ENCODE measurements at regions not wholly inside any gene's neighbourhood (a gene's known extent, or its start where the extent isn't known, plus 50 kb on each side); places are given as distances from the start of the nearest gene placed in this dataset.

DNA sequence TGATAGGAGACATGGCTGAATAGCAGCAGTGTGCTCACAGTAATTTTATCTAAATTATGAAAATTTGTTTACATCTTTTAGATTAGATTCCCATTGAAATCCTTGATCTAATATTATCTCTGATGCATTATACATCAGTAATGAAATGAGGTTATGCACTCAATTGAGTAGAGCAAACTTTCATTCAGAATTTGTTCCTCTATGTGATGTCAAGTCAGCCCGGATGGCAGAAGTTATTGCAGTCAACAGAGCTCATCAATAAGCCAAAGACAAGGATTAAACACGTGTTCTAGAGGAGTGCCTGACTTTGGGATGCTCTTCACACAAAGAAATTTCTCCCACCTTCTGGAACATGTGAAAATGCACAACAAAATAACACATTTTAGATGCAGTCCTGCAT lies 688.8 kb downstream of the TMEM121 start:
- no peak overlapping the region for H3K4me3 ChIP-seq
- H3K27me3 ChIP-seq (ENCODE audit: low read depth) = peaks cover 63% of the 10 kb centered on the region
- H3K36me3 ChIP-seq = no peaks in the 10 kb centered on the region
- intact Hi-C loops (cut with micrococcal nuclease) = no loop called here
- no peak for DNase-seq
- TF ChIP-seq, protein P1, sequence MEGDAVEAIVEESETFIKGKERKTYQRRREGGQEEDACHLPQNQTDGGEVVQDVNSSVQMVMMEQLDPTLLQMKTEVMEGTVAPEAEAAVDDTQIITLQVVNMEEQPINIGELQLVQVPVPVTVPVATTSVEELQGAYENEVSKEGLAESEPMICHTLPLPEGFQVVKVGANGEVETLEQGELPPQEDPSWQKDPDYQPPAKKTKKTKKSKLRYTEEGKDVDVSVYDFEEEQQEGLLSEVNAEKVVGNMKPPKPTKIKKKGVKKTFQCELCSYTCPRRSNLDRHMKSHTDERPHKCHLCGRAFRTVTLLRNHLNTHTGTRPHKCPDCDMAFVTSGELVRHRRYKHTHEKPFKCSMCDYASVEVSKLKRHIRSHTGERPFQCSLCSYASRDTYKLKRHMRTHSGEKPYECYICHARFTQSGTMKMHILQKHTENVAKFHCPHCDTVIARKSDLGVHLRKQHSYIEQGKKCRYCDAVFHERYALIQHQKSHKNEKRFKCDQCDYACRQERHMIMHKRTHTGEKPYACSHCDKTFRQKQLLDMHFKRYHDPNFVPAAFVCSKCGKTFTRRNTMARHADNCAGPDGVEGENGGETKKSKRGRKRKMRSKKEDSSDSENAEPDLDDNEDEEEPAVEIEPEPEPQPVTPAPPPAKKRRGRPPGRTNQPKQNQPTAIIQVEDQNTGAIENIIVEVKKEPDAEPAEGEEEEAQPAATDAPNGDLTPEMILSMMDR (IDR thresholded peaks at IDR 0.05; ENCODE audit: borderline replicate concordance) = no peak
- H3K27ac ChIP-seq (replicated peaks) = no peak overlapping the region
- no peaks in the 10 kb centered on the region for H3K9me3 ChIP-seq (replicated peaks)
- no peaks in the 10 kb centered on the region for H3K4me1 ChIP-seq

DNA sequence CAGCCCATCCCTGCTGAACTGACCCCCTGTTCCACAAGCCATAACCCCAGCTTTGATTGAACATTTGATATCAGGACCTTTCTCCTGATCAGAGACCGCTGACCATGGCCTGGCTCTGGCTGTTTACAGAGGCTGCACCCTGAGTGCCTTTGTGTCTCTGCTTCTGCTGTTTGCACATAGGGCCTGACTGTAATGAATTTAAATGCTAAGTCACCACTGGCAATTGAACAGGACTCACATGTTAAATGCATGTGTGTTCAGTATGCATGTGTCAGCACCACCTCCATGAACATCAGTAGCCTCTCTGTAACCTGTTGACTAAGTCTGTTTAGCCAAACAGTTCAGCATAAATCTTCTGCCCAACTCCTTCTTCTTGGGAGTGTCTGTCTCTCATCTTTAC lies 690.3 kb downstream of the TMEM121 start:
- Histone ChIP-seq H3K27ac (replicated peaks) (no peak overlapping the region), H3K27me3 (ENCODE audit: low read depth) (peaks cover 63% of the 10 kb centered on the region), H3K36me3 (no peaks in the 10 kb centered on the region), H3K4me1 (no peaks in the 10 kb centered on the region), H3K4me3 (no peak overlapping the region), H3K9me3 (replicated peaks) (no peaks in the 10 kb centered on the region)
- DNase-seq = no peak
- TF ChIP-seq, protein P1 (IDR thresholded peaks at IDR 0.05; ENCODE audit: borderline replicate concordance) = no peak
- intact Hi-C loops (cut with micrococcal nuclease) = no loop called here

DNA sequence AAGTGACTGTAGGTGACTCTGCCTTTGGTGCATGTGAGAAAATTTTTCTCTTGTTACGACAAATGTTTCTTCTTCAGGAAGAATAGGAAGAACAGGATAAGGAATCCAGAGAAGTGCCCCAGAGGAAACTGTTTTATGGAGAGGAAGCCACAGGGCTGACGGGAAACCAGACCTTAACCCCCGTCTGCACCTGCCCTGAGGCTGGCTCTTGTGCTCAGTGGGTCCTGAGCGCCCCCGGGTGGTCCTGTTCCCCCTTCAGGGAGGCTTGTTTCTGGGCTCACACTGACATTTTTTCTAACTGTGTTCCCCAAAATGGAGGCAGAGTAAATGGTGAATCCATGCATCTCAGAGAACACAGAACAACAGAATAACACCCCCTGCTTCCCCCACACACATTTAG lies 691.8 kb downstream of the TMEM121 start:
- Histone ChIP-seq H3K4me3 (no peak overlapping the region), H3K4me1 (no peaks in the 10 kb centered on the region), H3K9me3 (replicated peaks) (no peaks in the 10 kb centered on the region), H3K27ac (replicated peaks) (no peak overlapping the region), H3K27me3 (ENCODE audit: low read depth) (peaks cover 63% of the 10 kb centered on the region), H3K36me3 (no peaks in the 10 kb centered on the region)
- DNase-seq = no peak
- intact Hi-C loops (cut with micrococcal nuclease) = no loop called here
- TF ChIP-seq, protein P1 (IDR thresholded peaks at IDR 0.05; ENCODE audit: borderline replicate concordance) = no peak

DNA sequence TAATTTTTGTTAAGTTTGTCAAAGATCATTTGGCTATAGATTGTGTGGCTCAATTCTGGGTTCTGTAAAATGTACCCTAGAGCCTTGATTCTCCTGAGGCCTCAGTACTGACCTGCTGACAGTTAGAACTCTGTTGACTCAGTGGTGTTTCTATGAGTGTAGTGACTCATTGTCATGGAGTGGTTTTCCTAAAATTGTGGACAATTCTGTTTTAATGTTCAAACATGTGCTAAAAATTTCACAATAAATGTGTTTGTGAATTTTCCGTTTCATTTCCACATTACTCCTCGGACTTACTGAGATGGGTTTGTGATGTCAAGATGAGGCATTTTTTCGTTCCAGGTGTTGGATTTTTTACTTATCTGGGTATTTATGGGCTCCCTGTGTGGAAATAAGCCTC lies 695.9 kb downstream of the TMEM121 start:
- Histone ChIP-seq H3K4me3 (no peak overlapping the region), H3K4me1 (no peaks in the 10 kb centered on the region), H3K9me3 (replicated peaks) (no peaks in the 10 kb centered on the region), H3K27ac (replicated peaks) (no peak overlapping the region), H3K36me3 (no peaks in the 10 kb centered on the region), H3K27me3 (ENCODE audit: low read depth) (peaks cover 77% of the 10 kb centered on the region)
- TF ChIP-seq, protein P1 (IDR thresholded peaks at IDR 0.05; ENCODE audit: borderline replicate concordance) = no peak
- no peak for DNase-seq
- intact Hi-C loops (cut with micrococcal nuclease) = no loop called here

DNA sequence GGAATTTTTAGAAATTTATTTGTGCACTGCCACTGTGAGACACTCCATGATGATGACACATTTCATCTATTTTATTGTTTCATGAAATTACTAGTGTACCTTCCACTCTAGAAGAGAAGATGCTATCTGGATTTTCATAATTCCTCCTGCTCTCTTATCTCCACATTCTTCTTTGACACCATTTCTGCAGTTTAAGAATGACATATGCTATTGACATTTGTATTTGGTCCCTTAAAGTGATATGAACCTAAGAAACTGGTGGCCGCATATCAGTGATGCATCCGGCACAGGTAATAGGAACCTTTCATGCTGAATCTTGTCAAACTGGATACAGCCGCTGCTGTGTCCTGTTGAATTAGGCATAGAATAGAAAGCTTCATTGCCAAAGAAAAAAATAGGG lies 696.3 kb downstream of the TMEM121 start:
- Histone ChIP-seq H3K36me3 (no peaks in the 10 kb centered on the region), H3K4me3 (no peak overlapping the region), H3K9me3 (replicated peaks) (no peaks in the 10 kb centered on the region), H3K4me1 (no peaks in the 10 kb centered on the region), H3K27ac (replicated peaks) (no peak overlapping the region), H3K27me3 (ENCODE audit: low read depth) (peaks cover 80% of the 10 kb centered on the region)
- TF ChIP-seq, protein P1 (IDR thresholded peaks at IDR 0.05; ENCODE audit: borderline replicate concordance) = no peak
- no peak for DNase-seq
- intact Hi-C loops (cut with micrococcal nuclease) = no loop called here

DNA sequence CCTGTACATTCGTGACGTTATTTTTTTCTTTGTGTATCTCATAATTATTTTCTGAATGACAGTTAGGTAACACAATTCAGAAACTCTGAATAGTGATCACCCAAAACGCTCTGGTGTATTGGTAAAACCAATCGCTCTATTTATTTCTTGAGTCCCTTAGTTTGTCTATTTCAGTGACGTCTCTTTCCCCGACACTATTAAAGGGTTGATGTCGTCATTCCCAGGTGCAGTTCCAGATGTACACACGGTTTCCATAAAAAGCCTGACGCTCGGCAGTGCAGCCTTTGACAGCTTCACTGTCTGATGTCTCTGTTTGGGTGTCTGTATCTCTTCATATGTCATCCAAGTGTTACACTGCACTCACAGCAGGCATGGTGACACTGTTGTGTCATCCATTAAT lies 701.4 kb downstream of the TMEM121 start:
- intact Hi-C loops (cut with micrococcal nuclease) = no loop called here
- Histone ChIP-seq H3K4me3 (no peak overlapping the region), H3K27ac (replicated peaks) (no peak overlapping the region), H3K27me3 (ENCODE audit: low read depth) (peaks cover 71% of the 10 kb centered on the region), H3K4me1 (no peaks in the 10 kb centered on the region), H3K9me3 (replicated peaks) (no peaks in the 10 kb centered on the region), H3K36me3 (no peaks in the 10 kb centered on the region)
- TF ChIP-seq, protein P1 (IDR thresholded peaks at IDR 0.05; ENCODE audit: borderline replicate concordance) = no peak
- DNase-seq = no peak
